ENCODE measurements at regions not wholly inside any gene's neighbourhood (a gene's known extent, or its start where the extent isn't known, plus 50 kb on each side); places are given as distances from the start of the nearest gene placed in this dataset.

GRCh38 chrX:67961516-67961915 lies 417.7 kb downstream of the AR start:
- Histone ChIP-seq H3K9ac (ENCODE audit: low read depth, low read length) (no peak overlapping the region), H2AK9ac (replicated peaks; ENCODE audit: low read depth, low read length, poor library complexity) (no peak overlapping the region), H3K36me3 (ENCODE audit: control insufficient read depth, insufficient read depth, low read length) (no peaks in the 10 kb centered on the region), H3K9me1 (ENCODE audit: insufficient read depth, low read length) (no peaks in the 10 kb centered on the region), H3K23ac (ENCODE audit: low read depth, low read length) (no peak overlapping the region), H3K4me1 (ENCODE audit: control insufficient read depth, insufficient read depth, low read length) (no peaks in the 10 kb centered on the region), H2AK5ac (ENCODE audit: low read depth, low read length) (no peak overlapping the region), H3K56ac (ENCODE audit: extremely low read depth, insufficient read depth, low read length) (no peak overlapping the region), H4K8ac (ENCODE audit: low read depth in 2 of 2, low read length in 2 of 2) (no peak overlapping the region), H2BK120ac (ENCODE audit: low read depth, low read length) (no peak overlapping the region), H2AFZ (replicated peaks; ENCODE audit: low read length, poor library complexity) (no peak overlapping the region), H4K91ac (ENCODE audit: insufficient read depth, low read depth, low read length) (no peak overlapping the region), H3K27me3 (ENCODE audit: control insufficient read depth, insufficient read depth, low read length) (peaks cover 2% of the 10 kb centered on the region), H2BK15ac (ENCODE audit: low read depth, low read length) (no peak overlapping the region), H4K5ac (ENCODE audit: low read depth, low read length) (no peak overlapping the region), H3K79me1 (ENCODE audit: low read depth in 1 of 2, low read length in 2 of 2) (no peaks in the 10 kb centered on the region), H4K20me1 (ENCODE audit: insufficient read depth, low read length) (no peaks in the 10 kb centered on the region), H3K4ac (ENCODE audit: low read depth, low read length) (no peak overlapping the region), H3K18ac (ENCODE audit: low read depth, low read length) (no peak overlapping the region), H2BK5ac (ENCODE audit: low read depth, low read length, poor library complexity, severe bottlenecking) (no peak overlapping the region), H3K14ac (replicated peaks; ENCODE audit: low read depth, low read length) (no peak overlapping the region), H3K4me2 (ENCODE audit: low read depth, low read length) (no peak overlapping the region), H3K27ac (ENCODE audit: insufficient read depth, low read length) (no peak overlapping the region), H3K9me3 (ENCODE audit: control insufficient read depth, insufficient read depth, low read length) (0 out of 2 replicates have a peak, but pooled peaks cover 1% of the 10 kb centered on the region), H3K4me3 (ENCODE audit: insufficient read depth, low read depth, low read length) (no peak overlapping the region), H2BK20ac (ENCODE audit: low read depth, low read length) (no peak overlapping the region)
- POLR2A ChIA-PET (ENCODE audit: unreplicated experiment) = no interaction called here
- in situ Hi-C loops (cut with MboI; ENCODE audit: low sequenced_read_pairs) (no loop called here), intact Hi-C loops (cut with micrococcal nuclease) (no loop called here), dilution Hi-C loops (cut with HindIII; ENCODE audit: low sequenced_read_pairs, unreplicated experiment) (no loop called here)
- TF ChIP-seq NFE2L2 (IDR thresholded peaks at IDR 0.05; ENCODE audit: low read depth, low read length) = no peak
- TF ChIP-seq BHLHE40 (IDR thresholded peaks at IDR 0.05; ENCODE audit: low read depth, low read length) = no peak
- no peak for TF ChIP-seq FOS (IDR thresholded peaks at IDR 0.05; ENCODE audit: low read depth, low read length)
- TF ChIP-seq USF2 (IDR thresholded peaks at IDR 0.05; ENCODE audit: low read depth, low read length) = no peak
- TF ChIP-seq RCOR1 (IDR thresholded peaks at IDR 0.05; ENCODE audit: insufficient replicate concordance, low read length) = no peak
- no peak for TF ChIP-seq CTCF (conservative IDR thresholded peaks at IDR 0.05; ENCODE audit: low read depth, low read length)
- TF ChIP-seq MAFK (IDR thresholded peaks at IDR 0.05; ENCODE audit: low read depth, low read length) = no peak
- no peak for TF ChIP-seq RFX5 (IDR thresholded peaks at IDR 0.05; ENCODE audit: low read depth, low read length)
- no peak for TF ChIP-seq MAZ (IDR thresholded peaks at IDR 0.05; ENCODE audit: borderline replicate concordance, low read depth, low read length)
- no peak for TF ChIP-seq CHD1 (IDR thresholded peaks at IDR 0.05; ENCODE audit: low read depth, low read length)
- no peak for TF ChIP-seq RAD21 (IDR thresholded peaks at IDR 0.05; ENCODE audit: low read length)
- no peak for TF ChIP-seq CEBPB (IDR thresholded peaks at IDR 0.05; ENCODE audit: low read depth, low read length)
- no peak for TF ChIP-seq POLR2A (IDR thresholded peaks at IDR 0.05; ENCODE audit: low read depth, low read length)
- DNase-seq (no peak), ATAC-seq (ENCODE audit: low read depth) (no peak)
- CTCF ChIA-PET = no interaction called here
- BruUV-seq (replicated peaks) = no TSS peak
- no CpG with 5 or more reads among the region's 3 CpGs for WGBS, 2 experiments (ENCODE audit: extremely low coverage in 2 of 2, insufficient read length in 1 of 2)
